ENCODE measurements at regions not wholly inside any gene's neighbourhood (a gene's known extent, or its start where the extent isn't known, plus 50 kb on each side); places are given as distances from the start of the nearest gene placed in this dataset.
"Not testable (repeated sequence)": the region's sequence is repeated elsewhere in the genome, so short reads cannot be mapped to it uniquely, and the experiment has no call there.

DNA sequence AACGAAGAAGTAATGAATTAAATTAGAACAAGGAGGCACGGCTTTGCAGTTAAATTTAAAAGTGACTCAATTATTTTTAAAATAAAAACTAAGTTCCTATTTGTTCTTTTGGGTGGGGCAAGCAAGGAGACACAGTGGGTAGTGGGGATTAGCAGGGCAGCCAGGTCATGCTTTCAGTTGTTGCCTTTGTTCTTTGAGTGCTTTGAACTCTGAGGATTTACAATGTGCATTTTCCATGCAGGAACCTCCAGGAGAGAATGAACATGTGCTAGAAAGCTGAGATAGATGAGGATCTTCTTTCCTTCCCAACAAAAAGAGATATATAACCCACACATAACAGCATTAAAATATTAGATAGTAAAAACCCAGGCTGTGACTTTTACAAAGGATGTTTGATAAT is 420.4 kb upstream of the CTSO start:
- in situ Hi-C loops (cut with HindIII; ENCODE audit: low pct_ligation_motif_present, low sequenced_read_pairs): no loop called here

DNA sequence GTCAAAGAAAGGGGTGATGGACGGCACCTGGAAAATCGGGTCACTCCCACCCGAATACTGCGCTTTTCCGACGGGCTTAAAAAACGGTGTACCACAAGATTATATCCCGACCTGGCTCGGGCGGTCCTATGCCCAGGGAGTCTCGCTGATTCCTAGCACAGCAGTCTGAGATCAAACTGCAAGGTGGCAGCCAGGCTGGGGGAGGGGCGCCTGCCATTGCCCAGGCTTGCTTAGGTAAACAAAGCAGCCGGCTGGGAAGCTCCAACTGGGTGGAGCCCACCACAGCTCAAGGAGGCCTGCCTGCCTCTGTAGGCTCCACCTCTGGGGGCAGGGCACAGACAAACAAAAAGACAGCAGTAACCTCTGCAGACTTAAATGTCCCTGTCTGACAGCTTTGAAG is 413.8 kb upstream of the CTSO start:
- DNase-seq; H3K27me3 ChIP-seq (replicated peaks); H3K27ac ChIP-seq; H3K36me3 ChIP-seq (replicated peaks); in situ Hi-C loops (cut with HindIII; ENCODE audit: low pct_ligation_motif_present, low sequenced_read_pairs); H3K4me3 ChIP-seq (ENCODE audit: low read depth, low read length): not testable (repeated sequence)

More for the DNA sequence above, 420.4 kb upstream of the CTSO start:
- TF ChIP-seq, protein P1, sequence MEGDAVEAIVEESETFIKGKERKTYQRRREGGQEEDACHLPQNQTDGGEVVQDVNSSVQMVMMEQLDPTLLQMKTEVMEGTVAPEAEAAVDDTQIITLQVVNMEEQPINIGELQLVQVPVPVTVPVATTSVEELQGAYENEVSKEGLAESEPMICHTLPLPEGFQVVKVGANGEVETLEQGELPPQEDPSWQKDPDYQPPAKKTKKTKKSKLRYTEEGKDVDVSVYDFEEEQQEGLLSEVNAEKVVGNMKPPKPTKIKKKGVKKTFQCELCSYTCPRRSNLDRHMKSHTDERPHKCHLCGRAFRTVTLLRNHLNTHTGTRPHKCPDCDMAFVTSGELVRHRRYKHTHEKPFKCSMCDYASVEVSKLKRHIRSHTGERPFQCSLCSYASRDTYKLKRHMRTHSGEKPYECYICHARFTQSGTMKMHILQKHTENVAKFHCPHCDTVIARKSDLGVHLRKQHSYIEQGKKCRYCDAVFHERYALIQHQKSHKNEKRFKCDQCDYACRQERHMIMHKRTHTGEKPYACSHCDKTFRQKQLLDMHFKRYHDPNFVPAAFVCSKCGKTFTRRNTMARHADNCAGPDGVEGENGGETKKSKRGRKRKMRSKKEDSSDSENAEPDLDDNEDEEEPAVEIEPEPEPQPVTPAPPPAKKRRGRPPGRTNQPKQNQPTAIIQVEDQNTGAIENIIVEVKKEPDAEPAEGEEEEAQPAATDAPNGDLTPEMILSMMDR (IDR thresholded peaks at IDR 0.05; ENCODE audit: low read depth, low read length, missing control alignments): no peak
- DNase-seq: no peak
- Histone ChIP-seq H3K4me3 (ENCODE audit: low read depth, low read length) (no peak overlapping the region), H3K27me3 (replicated peaks) (no peaks in the 10 kb centered on the region), H3K27ac (no peak overlapping the region), H3K36me3 (replicated peaks) (no peaks in the 10 kb centered on the region)

DNA sequence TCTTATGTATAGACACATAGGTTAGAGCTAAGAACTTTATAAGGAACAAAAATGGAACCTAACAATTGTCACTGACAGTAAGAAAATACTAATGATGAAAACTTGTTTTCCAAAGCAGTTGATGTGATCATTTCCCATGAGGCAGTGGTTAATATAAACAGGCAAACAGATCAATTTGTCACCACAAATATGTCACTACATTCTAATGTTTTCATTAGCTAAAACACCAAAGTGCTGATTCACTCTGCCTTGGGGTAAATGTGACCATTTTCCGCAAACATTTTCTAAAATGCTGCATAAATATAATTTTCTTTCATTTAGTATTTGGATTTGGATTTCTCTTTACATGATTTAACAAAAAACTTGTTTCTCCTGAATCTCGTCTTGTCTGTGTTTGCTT is 408.9 kb upstream of the CTSO start:
- TF ChIP-seq, protein P1 (IDR thresholded peaks at IDR 0.05; ENCODE audit: low read depth, low read length, missing control alignments): no peak
- peak overlapping the region; percentile 21 for H3K27ac ChIP-seq
- H3K36me3 ChIP-seq (replicated peaks): no peaks in the 10 kb centered on the region
- in situ Hi-C loops (cut with HindIII; ENCODE audit: low pct_ligation_motif_present, low sequenced_read_pairs): no loop called here
- H3K4me3 ChIP-seq (ENCODE audit: low read depth, low read length): no peak overlapping the region
- peak; percentile 16 for DNase-seq
- no peaks in the 10 kb centered on the region for H3K27me3 ChIP-seq (replicated peaks)

DNA sequence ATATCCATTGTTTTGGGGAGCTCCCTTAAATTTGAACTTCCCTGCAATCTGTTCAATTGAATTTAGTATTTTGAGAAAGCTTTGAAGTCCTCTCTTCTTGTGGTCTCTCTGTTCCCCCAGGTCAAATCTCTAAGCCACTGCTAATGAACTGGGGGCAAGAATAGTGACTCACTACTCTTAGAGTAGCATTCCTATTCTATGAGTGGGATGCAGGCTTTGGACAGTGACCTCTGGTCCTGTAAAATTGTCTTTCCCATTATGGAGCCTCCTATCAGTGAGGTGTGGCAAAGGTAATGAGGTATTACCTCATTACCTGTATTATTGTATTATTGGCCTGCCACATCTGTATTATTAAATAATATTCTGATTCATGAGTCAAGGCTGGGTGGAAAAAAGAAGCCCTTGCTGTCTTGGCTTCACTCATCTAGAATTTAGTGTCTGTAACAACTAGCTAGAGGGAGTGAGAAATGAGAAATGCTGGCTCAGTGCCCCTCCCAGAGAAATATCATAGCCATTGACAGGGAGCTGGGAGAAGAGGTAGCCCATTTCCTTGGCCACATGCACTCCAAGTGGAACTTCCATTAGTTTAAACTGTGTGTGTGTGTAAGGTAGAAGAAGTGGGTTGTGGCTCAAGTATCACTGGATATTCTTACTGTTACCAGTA is 393.9 kb upstream of the CTSO start:
- peak; percentile 52 for DNase-seq
- H3K27me3 ChIP-seq (replicated peaks): no peaks in the 10 kb centered on the region
- no peak overlapping the region for H3K4me3 ChIP-seq (ENCODE audit: low read depth, low read length)
- in situ Hi-C loops (cut with HindIII; ENCODE audit: low pct_ligation_motif_present, low sequenced_read_pairs): no loop called here
- H3K36me3 ChIP-seq (replicated peaks): no peaks in the 10 kb centered on the region
- no peak overlapping the region for H3K27ac ChIP-seq
- TF ChIP-seq, protein P1 (IDR thresholded peaks at IDR 0.05; ENCODE audit: low read depth, low read length, missing control alignments): no peak

DNA sequence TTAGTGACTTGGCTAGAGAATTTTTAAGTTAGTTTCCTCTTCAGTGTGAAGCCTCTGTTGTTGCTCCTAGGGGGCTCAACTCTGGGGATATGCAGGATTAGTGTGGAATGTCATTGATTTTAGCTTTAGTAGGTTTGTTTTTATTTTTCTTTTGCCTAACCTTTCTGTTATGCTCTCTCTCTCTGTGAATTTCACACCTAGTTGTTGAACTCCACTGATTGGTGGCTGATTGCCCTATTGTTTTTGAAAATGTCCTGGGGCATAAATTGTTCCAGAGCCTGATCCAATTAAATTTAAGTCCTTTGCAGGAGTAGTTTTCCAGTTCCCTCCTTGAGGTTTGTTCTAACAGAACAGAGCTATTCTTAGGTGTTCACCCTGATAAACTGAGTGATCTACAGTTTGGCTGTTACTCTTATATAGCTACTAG is 393.3 kb upstream of the CTSO start:
- in situ Hi-C loops (cut with HindIII; ENCODE audit: low pct_ligation_motif_present, low sequenced_read_pairs): no loop called here
- H3K4me3 ChIP-seq (ENCODE audit: low read depth, low read length): no peak overlapping the region
- H3K36me3 ChIP-seq (replicated peaks): no peaks in the 10 kb centered on the region
- no peaks in the 10 kb centered on the region for H3K27me3 ChIP-seq (replicated peaks)
- H3K27ac ChIP-seq: no peak overlapping the region
- TF ChIP-seq, protein P1 (IDR thresholded peaks at IDR 0.05; ENCODE audit: low read depth, low read length, missing control alignments): no peak
- no peak for DNase-seq

DNA sequence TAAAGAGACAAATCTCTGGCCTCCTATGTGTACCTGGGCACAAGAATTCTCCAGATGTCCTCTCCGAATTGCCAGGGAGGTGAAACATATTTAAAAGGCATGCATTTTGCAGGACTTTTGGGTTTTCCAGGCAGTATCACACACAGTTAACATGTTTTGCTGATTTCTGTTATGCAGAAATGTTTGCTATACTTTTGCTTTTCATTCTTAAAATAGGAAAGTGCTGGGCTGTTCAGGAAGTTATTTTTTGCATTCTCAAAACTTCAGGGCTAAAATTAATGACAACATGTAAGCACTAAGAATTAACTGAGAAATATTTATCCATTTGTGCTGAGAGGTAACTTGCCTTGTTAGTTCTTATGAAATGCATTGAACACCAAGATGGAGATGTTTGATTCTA is 390.7 kb upstream of the CTSO start:
- Histone ChIP-seq H3K27ac (no peak overlapping the region), H3K36me3 (replicated peaks) (no peaks in the 10 kb centered on the region), H3K4me3 (ENCODE audit: low read depth, low read length) (no peak overlapping the region), H3K27me3 (replicated peaks) (no peaks in the 10 kb centered on the region)
- DNase-seq: no peak
- in situ Hi-C loops (cut with HindIII; ENCODE audit: low pct_ligation_motif_present, low sequenced_read_pairs): no loop called here
- TF ChIP-seq, protein P1 (IDR thresholded peaks at IDR 0.05; ENCODE audit: low read depth, low read length, missing control alignments): no peak

Data from brain microvascular endothelial cell (primary cell).